DND-41 (cell line): ENCODE measurements at regions not wholly inside any gene's neighbourhood (a gene's known extent, or its start where the extent isn't known, plus 50 kb on each side); places are given as distances from the start of the nearest gene placed in this dataset.

Experiments used
- ATAC-seq: fragments of 200-7000 bp; cut with Tn5 transposase; 3 replicates; pipeline ENCODE4 v1.9.1; 2021; ENCODE audit warnings: low read depth; ENCODE audit not compliant: insufficient read depth
- DNase-seq: peaks from one replicate; pipeline ENCODE4 v3.0.0-alpha.2; 2020
- H2AFZ ChIP-seq: 2 replicates; pipeline ENCODE4 v1.6.0; 2012; ENCODE audit warnings: low read depth, low read length
- H3K27ac ChIP-seq: 2 replicates; pipeline ENCODE4 v1.5.1; 2012; ENCODE audit warnings: low read length, inconsistent platforms
- H3K27me3 ChIP-seq: fragments of 200-600 bp; sonication (generic); 2 replicates; pipeline ENCODE4 v1.6.0; 2012; ENCODE audit warnings: low read length, mild to moderate bottlenecking, inconsistent platforms; ENCODE audit not compliant: insufficient read depth, poor library complexity
- H3K36me3 ChIP-seq: 2 replicates; pipeline ENCODE4 v1.5.1; 2012; ENCODE audit warnings: low read length, inconsistent platforms; ENCODE audit not compliant: insufficient read depth
- H3K4me1 ChIP-seq: 2 replicates; pipeline ENCODE4 v1.5.1; 2012; ENCODE audit warnings: mild to moderate bottlenecking, low read length; ENCODE audit not compliant: insufficient read depth
- H3K4me2 ChIP-seq: 2 replicates; pipeline ENCODE4 v1.6.0; 2012; ENCODE audit warnings: mild to moderate bottlenecking, moderate library complexity, low read length, inconsistent platforms; ENCODE audit not compliant: insufficient read depth
- H3K4me3 ChIP-seq, 2 experiments: fragments of 200-600 bp in 1 of 2; shearing (Covaris generic) in 1 of 2; 2 replicates each; pipeline ENCODE4 v1.5.1; 2012 to 2016; ENCODE audit warnings: inconsistent platforms in 2 of 2, low read length in 2 of 2, mild to moderate bottlenecking in 2 of 2, low read depth in 1 of 2, moderate library complexity in 1 of 2
- H3K79me2 ChIP-seq: 2 replicates; pipeline ENCODE4 v1.6.0; 2012; ENCODE audit warnings: low read length, inconsistent platforms; ENCODE audit not compliant: insufficient read depth
- H3K9ac ChIP-seq: 2 replicates; pipeline ENCODE4 v1.6.0; 2012; ENCODE audit warnings: low read depth, mild to moderate bottlenecking, inconsistent platforms, low read length, moderate library complexity
- H3K9me3 ChIP-seq: 2 replicates; pipeline ENCODE4 v1.5.1; 2012; ENCODE audit warnings: low read length, moderate library complexity, mild to moderate bottlenecking, inconsistent platforms; ENCODE audit not compliant: insufficient read depth, severe bottlenecking
- H4K20me1 ChIP-seq: 2 replicates; pipeline ENCODE4 v1.6.0; 2012; ENCODE audit warnings: low read length; ENCODE audit not compliant: insufficient read depth
- EZH2 ChIP-seq: IDR thresholded peaks from 3 replicates; pipeline ENCODE4 v1.6.1; 2012; ENCODE audit warnings: borderline replicate concordance, low read depth, mild to moderate bottlenecking, moderate library complexity, low read length, inconsistent platforms; ENCODE audit not compliant: severe bottlenecking
- TF ChIP-seq, protein P1 (sequence below): IDR thresholded peaks from 2 replicates; pipeline ENCODE4 v1.5.1; 2012; ENCODE audit warnings: borderline replicate concordance, low read length, moderate library complexity, mild to moderate bottlenecking; ENCODE audit not compliant: poor library complexity, severe bottlenecking; ENCODE audit errors: extremely low read depth

DNA sequence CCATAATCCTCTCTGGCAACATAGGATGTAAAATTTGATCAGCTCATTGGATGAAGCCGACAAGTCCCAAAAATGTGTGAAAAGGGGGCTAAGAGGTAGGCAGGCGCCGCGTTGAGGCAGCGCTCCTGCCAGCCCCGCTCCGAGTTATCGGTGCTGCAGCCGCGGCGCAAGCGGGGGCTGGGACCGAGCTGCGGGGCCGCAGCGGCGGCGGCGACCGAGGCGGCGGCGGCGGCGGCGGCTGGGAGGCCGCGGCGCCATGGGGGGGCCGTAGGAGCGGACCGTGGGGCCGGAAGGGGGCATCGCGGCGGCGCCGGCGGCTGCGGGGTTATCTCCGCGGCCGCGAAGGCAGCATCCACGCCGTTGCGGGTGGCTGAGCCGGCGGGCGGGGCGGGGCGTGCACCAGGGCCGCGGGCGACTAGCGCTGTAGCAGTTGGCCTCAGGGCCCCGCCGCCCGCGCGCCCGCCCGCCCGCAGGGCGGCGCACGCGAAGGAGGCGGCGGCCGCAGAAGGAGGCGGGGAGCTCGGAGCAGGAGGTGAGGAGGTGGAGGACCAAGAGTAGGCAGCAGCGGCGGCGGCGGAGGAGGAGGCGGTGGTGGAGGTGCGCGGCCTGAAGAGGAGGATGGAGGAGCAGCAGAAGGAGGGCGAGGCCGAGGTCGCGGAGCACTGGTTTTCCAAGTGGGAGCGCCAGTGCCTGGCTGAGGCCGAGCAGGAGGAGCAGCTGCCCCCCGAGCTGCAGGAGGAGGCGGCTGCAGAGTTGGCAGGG lies 126.0 kb upstream of the CXorf66 start:
- no peak for ATAC-seq
- no peaks in the 10 kb centered on the region for H3K36me3 ChIP-seq
- H3K9me3 ChIP-seq, result no peaks in the 10 kb centered on the region
- H4K20me1 ChIP-seq, result no peaks in the 10 kb centered on the region
- no peaks in the 10 kb centered on the region for H3K79me2 ChIP-seq
- no peak for TF ChIP-seq EZH2
- TF ChIP-seq, protein P1, sequence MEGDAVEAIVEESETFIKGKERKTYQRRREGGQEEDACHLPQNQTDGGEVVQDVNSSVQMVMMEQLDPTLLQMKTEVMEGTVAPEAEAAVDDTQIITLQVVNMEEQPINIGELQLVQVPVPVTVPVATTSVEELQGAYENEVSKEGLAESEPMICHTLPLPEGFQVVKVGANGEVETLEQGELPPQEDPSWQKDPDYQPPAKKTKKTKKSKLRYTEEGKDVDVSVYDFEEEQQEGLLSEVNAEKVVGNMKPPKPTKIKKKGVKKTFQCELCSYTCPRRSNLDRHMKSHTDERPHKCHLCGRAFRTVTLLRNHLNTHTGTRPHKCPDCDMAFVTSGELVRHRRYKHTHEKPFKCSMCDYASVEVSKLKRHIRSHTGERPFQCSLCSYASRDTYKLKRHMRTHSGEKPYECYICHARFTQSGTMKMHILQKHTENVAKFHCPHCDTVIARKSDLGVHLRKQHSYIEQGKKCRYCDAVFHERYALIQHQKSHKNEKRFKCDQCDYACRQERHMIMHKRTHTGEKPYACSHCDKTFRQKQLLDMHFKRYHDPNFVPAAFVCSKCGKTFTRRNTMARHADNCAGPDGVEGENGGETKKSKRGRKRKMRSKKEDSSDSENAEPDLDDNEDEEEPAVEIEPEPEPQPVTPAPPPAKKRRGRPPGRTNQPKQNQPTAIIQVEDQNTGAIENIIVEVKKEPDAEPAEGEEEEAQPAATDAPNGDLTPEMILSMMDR, result no peak
- no peak overlapping the region for H3K4me2 ChIP-seq
- H3K9ac ChIP-seq, result no peak overlapping the region
- H3K4me3 ChIP-seq, result no peak overlapping the region
- DNase-seq, result no peak
- H3K27ac ChIP-seq, result no peak overlapping the region
- H3K4me1 ChIP-seq, result no peaks in the 10 kb centered on the region
- H3K27me3 ChIP-seq, result no peaks in the 10 kb centered on the region
- H2AFZ ChIP-seq, result no peak overlapping the region

DNA sequence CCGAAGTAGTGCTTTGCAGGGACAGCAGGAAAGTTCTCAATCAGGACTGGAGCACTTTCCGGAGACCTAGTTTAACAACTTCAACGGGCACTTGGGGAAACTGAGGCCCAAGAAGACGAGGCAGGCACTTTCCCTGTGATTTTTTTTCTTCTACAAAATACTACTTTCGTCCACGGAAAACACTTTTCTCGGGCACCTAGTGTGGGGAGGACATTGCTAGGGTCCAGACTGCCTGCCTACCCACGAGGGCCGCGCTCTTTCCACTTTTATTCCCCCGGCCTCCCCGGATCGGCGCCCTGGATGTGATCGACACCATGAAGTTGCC lies 125.4 kb upstream of the CXorf66 start:
- H3K27me3 ChIP-seq, result no peaks in the 10 kb centered on the region
- TF ChIP-seq, protein P1, result no peak
- no peak for TF ChIP-seq EZH2
- ATAC-seq (no peak), DNase-seq (no peak)
- no peak overlapping the region for H2AFZ ChIP-seq
- no peaks in the 10 kb centered on the region for H3K79me2 ChIP-seq
- no peak overlapping the region for H3K9ac ChIP-seq
- H3K36me3 ChIP-seq, result no peaks in the 10 kb centered on the region
- H3K9me3 ChIP-seq, result no peaks in the 10 kb centered on the region
- H3K4me3 ChIP-seq, result no peak overlapping the region
- H4K20me1 ChIP-seq, result no peaks in the 10 kb centered on the region
- H3K27ac ChIP-seq, result no peak overlapping the region
- H3K4me1 ChIP-seq, result no peaks in the 10 kb centered on the region
- H3K4me2 ChIP-seq, result no peak overlapping the region

DNA sequence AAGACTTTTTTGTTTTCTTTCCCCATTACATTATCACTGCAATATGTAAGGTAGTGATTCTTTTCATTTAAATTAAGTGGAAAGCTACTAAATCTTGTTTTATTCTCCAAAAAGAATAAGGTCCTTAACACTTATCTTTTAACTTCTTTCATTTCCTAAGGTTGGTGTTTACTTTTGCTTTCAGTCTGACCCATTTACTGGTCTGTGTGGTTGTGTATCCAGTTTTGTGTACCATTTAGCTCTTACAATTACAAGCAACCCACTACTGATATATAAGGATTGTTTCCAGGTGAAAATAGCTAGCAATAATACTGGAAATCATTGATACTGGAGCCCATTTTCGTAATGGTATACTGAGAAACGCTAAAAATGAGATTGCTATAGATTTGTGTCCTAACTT lies 123.1 kb upstream of the CXorf66 start:
- Histone ChIP-seq H3K4me1 (no peaks in the 10 kb centered on the region), H3K79me2 (no peaks in the 10 kb centered on the region), H3K9me3 (no peaks in the 10 kb centered on the region), H3K27ac (no peak overlapping the region), H3K4me2 (no peak overlapping the region), H3K9ac (no peak overlapping the region), H3K27me3 (no peaks in the 10 kb centered on the region), H3K4me3 (no peak overlapping the region), H2AFZ (no peak overlapping the region), H4K20me1 (no peaks in the 10 kb centered on the region), H3K36me3 (no peaks in the 10 kb centered on the region)
- TF ChIP-seq EZH2, result no peak
- TF ChIP-seq, protein P1, result no peak
- ATAC-seq (no peak), DNase-seq (no peak)

DNA sequence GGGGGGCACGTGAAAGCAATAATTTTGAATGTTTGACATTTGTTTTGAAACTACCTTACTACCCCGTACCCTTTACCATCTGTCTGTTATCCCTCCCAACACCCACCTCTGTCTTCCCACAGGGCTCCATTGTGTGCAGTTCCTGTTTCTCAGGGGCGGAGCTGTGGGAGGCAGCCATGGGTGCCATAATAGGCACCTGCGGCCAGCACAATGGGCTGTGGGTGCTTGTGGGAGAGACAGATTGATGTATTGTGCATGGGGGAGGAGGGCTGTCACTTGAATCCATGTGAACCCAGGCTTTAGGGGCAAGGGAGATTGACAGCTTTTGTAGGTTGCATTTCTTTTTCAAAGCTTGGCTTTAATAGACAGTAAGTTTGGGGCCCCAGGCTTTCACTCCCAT lies 122.6 kb upstream of the CXorf66 start:
- DNase-seq (no peak), ATAC-seq (no peak)
- no peaks in the 10 kb centered on the region for H4K20me1 ChIP-seq
- H3K27me3 ChIP-seq, result no peaks in the 10 kb centered on the region
- H3K4me3 ChIP-seq, result no peak overlapping the region
- no peaks in the 10 kb centered on the region for H3K36me3 ChIP-seq
- TF ChIP-seq EZH2, result no peak
- TF ChIP-seq, protein P1, result no peak
- H3K9ac ChIP-seq, result no peak overlapping the region
- H3K4me1 ChIP-seq, result no peaks in the 10 kb centered on the region
- H3K27ac ChIP-seq, result no peak overlapping the region
- no peaks in the 10 kb centered on the region for H3K79me2 ChIP-seq
- H3K4me2 ChIP-seq, result no peak overlapping the region
- H3K9me3 ChIP-seq, result no peaks in the 10 kb centered on the region
- H2AFZ ChIP-seq, result no peak overlapping the region
